ENCODE measurements at regions not wholly inside any gene's neighbourhood (a gene's known extent, or its start where the extent isn't known, plus 50 kb on each side); places are given as distances from the start of the nearest gene placed in this dataset.

GRCh38 chr5:167661605-167662004, 629.8 kb upstream of the WWC1 start:
- no peak for FAIRE-seq
- DNase-seq (ENCODE audit: insufficient read length, low spot score) = no peak

GRCh38 chr5:167664222-167664804, 627.1 kb upstream of the WWC1 start:
- DNase-seq (ENCODE audit: insufficient read length, low spot score) (no peak), FAIRE-seq (no peak)

- FAIRE-seq = no peak
- DNase-seq (ENCODE audit: insufficient read length, low spot score) = no peak
Measured at GRCh38 chr5:167665841-167666375, 625.5 kb upstream of the WWC1 start.

DNA sequence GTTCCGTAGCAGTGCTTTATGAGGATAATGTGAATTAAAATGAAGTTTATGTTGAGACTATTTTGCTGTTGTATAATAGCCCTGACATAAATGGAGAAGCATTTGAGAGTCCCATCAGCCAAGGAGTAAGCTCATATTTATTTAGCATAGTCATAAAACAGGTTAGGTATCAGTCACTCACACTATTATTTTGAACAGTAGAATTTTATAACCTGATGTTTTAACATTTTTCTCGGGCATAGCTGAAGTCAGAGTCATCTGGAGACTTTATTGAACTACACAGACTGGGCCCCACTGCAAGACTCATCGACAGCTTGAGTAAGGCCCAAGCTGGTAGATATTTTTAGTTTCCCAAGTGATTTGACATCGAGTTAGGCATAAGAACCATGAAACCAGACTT, 620.3 kb upstream of the WWC1 start:
- DNase-seq (ENCODE audit: insufficient read length, low spot score) (no peak), FAIRE-seq (no peak)

GRCh38 chr5:167673942-167674341, 617.5 kb upstream of the WWC1 start:
- no peak for FAIRE-seq
- no peak for DNase-seq (ENCODE audit: insufficient read length, low spot score)

DNA sequence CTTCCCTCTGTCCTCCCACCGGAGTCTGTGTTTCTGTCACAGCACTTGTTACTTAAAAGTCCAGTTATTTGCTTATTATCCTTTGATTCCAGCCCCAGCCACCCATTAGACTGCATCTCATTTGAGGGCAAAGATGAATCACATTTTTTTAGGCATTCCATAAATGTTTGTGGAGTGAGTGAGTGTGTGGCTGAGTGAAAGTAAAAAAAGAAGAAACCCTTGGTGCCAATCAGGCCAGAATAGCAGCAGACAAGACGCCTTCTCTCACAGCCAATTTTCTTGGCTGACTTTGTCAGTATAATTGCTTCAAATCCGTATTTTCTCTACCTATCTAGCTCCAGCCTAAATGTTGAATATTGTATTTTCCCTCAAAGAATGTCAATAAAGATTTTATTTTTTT, 613.0 kb upstream of the WWC1 start:
- DNase-seq (ENCODE audit: insufficient read length, low spot score) (no peak), FAIRE-seq (no peak)

GRCh38 chr5:167684251-167684650, 607.2 kb upstream of the WWC1 start:
- no peak for DNase-seq (ENCODE audit: insufficient read length, low spot score)
- FAIRE-seq = no peak

- no peak for FAIRE-seq
- no peak for DNase-seq (ENCODE audit: insufficient read length, low spot score)
Measured at GRCh38 chr5:167688341-167689130, 602.9 kb upstream of the WWC1 start.

- DNase-seq (ENCODE audit: insufficient read length, low spot score) = no peak
- no peak for FAIRE-seq
Measured at GRCh38 chr5:167694325-167695147, 596.9 kb upstream of the WWC1 start.

GRCh38 chr5:167696558-167697314, 594.7 kb upstream of the WWC1 start:
- FAIRE-seq (no peak), DNase-seq (ENCODE audit: insufficient read length, low spot score) (no peak)

DNA sequence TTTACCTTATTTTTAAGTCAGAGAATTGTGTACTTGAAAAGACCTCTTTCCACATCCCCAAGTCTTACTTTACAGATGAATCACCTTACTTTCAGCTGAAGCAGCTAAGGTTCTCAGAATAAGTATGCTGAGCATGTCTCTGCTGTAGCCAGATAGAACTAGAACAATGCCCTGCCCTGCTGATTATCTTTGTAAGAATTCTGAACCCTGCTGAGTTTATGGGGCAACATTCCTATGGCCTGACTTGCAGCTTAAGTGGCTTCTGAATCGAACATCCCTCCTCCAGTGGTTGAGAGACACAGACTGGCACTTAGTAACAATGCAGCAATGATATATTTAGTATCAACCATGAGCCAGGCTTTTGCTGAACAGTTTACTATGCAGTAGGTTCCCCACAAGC, 592.0 kb upstream of the WWC1 start:
- no peak for FAIRE-seq
- no peak for DNase-seq (ENCODE audit: insufficient read length, low spot score)

DNA sequence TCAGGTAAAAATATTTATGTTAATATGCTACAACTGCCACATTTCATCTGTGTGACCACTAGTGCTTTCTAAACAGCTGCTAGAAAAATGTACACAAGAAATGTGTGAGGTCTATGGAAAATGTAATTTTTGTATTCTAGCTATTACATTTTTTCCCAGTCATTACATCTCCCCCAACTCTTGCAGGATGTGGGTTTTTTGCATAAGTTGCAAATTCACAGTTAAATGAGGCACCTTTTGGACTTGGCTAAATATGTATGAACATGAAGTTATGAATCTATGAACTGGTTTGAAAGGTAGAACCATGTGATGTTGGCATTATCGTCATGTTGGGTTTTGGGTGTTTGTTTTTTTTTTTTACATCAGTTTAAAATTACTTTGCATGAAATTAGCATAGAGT, 590.4 kb upstream of the WWC1 start:
- no peak for FAIRE-seq
- DNase-seq (ENCODE audit: insufficient read length, low spot score) = no peak

DNA sequence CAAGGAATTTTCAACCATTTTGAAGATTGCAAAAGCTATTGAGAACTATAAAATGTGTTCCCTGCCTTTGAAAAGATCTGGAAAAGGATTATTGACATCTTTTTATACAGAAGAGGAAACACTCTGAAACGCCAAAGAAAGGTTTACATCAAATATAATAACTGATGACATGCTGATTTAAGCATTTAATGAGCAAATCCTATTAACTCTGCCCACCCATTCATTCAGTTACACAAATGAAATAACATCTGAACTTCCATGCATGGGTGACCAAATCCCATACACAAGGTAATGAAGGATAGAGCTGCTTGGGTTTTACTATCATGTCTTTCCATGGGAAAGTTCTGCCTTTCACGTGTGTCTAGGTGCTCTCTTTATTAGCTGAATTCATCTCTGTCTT, 589.4 kb upstream of the WWC1 start:
- DNase-seq (ENCODE audit: insufficient read length, low spot score) = no peak

GRCh38 chr5:167708449-167708848, 583.0 kb upstream of the WWC1 start:
- DNase-seq (ENCODE audit: insufficient read length, low spot score) (no peak), FAIRE-seq (no peak)

More for the DNA sequence above, 589.4 kb upstream of the WWC1 start:
- no peak for FAIRE-seq

DNA sequence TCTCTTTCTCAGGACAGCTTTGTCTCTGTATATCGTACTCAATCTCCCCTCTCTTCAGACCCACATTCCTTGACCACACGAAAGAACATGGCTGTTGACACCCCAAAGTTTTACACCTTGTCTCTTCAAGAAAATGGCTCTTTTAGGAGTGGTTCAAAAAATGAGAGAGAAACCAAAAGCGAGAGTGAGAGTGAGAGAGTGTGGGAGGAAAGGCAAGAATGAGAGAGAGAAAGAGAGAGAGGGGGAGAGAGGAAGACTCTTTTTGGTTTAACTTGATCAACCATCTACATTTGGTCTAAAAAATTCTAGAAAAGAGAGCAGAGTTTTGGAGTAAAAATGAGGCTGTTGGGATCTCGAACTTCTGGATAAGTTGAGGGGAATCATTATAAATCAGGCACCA, 581.8 kb upstream of the WWC1 start:
- no peak for FAIRE-seq
- DNase-seq (ENCODE audit: insufficient read length, low spot score) = no peak

- FAIRE-seq (no peak), DNase-seq (ENCODE audit: insufficient read length, low spot score) (no peak)
Measured at GRCh38 chr5:167710444-167711073, 580.9 kb upstream of the WWC1 start.

- FAIRE-seq (no peak), DNase-seq (ENCODE audit: insufficient read length, low spot score) (no peak)
Measured at GRCh38 chr5:167712986-167713585, 578.4 kb upstream of the WWC1 start.

GRCh38 chr5:167713896-167714295, 577.5 kb upstream of the WWC1 start:
- no peak for FAIRE-seq
- DNase-seq (ENCODE audit: insufficient read length, low spot score) = no peak

- no peak for FAIRE-seq
- no peak for DNase-seq (ENCODE audit: insufficient read length, low spot score)
Measured at GRCh38 chr5:167716126-167716775, 575.2 kb upstream of the WWC1 start.
